ENCODE measurements at regions not wholly inside any gene's neighbourhood (a gene's known extent, or its start where the extent isn't known, plus 50 kb on each side); places are given as distances from the start of the nearest gene placed in this dataset.

- no peak for TF ChIP-seq TAF1 (IDR thresholded peaks at IDR 0.05; ENCODE audit: low read depth, low read length)
- TF ChIP-seq PAX5 (IDR thresholded peaks at IDR 0.05; ENCODE audit: insufficient read depth, low read length, severe bottlenecking) = no peak
- no peak for TF ChIP-seq SPI1 (IDR thresholded peaks at IDR 0.05; ENCODE audit: low read depth, low read length)
- TF ChIP-seq POLR2A (IDR thresholded peaks at IDR 0.05; ENCODE audit: low read depth, low read length) = no peak
- TF ChIP-seq POLR2AphosphoS5 (IDR thresholded peaks at IDR 0.05; ENCODE audit: low read depth, low read length) = no peak
- no peak for TF ChIP-seq POU2F2 (IDR thresholded peaks at IDR 0.05; ENCODE audit: low read depth, low read length)
- DNase-seq (ENCODE audit: insufficient read length, low spot score) (no peak), FAIRE-seq (no peak)
Observed at GRCh38 chr1:182264185-182264584, 127.4 kb downstream of the GLUL start.

DNA sequence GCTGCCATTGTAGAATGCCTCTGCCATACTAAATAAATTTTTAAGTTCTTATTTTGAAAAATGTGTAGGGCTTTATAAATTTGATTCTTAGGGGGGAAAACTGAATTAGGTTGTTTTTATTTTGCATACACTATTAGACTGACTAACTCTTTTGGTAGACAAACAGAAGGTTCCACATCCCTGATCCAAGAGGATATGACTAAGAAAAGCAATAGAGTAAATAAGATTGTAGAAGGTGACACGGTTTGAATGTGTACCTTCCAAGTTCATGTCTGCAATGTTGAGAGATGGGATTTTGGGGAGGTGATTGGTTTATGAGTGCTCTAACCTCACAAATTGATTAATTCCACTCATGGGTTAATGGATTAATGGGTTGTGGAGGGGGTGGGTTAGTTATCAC lies 127.9 kb downstream of the GLUL start:
- DNase-seq (ENCODE audit: insufficient read length, low spot score) (no peak), FAIRE-seq (no peak)
- TF ChIP-seq POLR2A (IDR thresholded peaks at IDR 0.05; ENCODE audit: low read depth, low read length) = no peak
- TF ChIP-seq TAF1 (IDR thresholded peaks at IDR 0.05; ENCODE audit: low read depth, low read length) = no peak
- no peak for TF ChIP-seq POU2F2 (IDR thresholded peaks at IDR 0.05; ENCODE audit: low read depth, low read length)
- no peak for TF ChIP-seq POLR2AphosphoS5 (IDR thresholded peaks at IDR 0.05; ENCODE audit: low read depth, low read length)
- TF ChIP-seq SPI1 (IDR thresholded peaks at IDR 0.05; ENCODE audit: low read depth, low read length) = no peak
- TF ChIP-seq PAX5 (IDR thresholded peaks at IDR 0.05; ENCODE audit: insufficient read depth, low read length, severe bottlenecking) = no peak

- TF ChIP-seq SPI1 (IDR thresholded peaks at IDR 0.05; ENCODE audit: low read depth, low read length) = no peak
- no peak for TF ChIP-seq TAF1 (IDR thresholded peaks at IDR 0.05; ENCODE audit: low read depth, low read length)
- TF ChIP-seq POU2F2 (IDR thresholded peaks at IDR 0.05; ENCODE audit: low read depth, low read length) = no peak
- no peak for TF ChIP-seq POLR2AphosphoS5 (IDR thresholded peaks at IDR 0.05; ENCODE audit: low read depth, low read length)
- no peak for TF ChIP-seq PAX5 (IDR thresholded peaks at IDR 0.05; ENCODE audit: insufficient read depth, low read length, severe bottlenecking)
- TF ChIP-seq POLR2A (IDR thresholded peaks at IDR 0.05; ENCODE audit: low read depth, low read length) = no peak
- FAIRE-seq = no peak
- no peak for DNase-seq (ENCODE audit: insufficient read length, low spot score)
Observed at GRCh38 chr1:182262425-182262824, 129.2 kb downstream of the GLUL start.

GRCh38 chr1:182261655-182262054 lies 129.9 kb downstream of the GLUL start:
- DNase-seq (ENCODE audit: insufficient read length, low spot score) (no peak), FAIRE-seq (no peak)
- no peak for TF ChIP-seq POU2F2 (IDR thresholded peaks at IDR 0.05; ENCODE audit: low read depth, low read length)

DNA sequence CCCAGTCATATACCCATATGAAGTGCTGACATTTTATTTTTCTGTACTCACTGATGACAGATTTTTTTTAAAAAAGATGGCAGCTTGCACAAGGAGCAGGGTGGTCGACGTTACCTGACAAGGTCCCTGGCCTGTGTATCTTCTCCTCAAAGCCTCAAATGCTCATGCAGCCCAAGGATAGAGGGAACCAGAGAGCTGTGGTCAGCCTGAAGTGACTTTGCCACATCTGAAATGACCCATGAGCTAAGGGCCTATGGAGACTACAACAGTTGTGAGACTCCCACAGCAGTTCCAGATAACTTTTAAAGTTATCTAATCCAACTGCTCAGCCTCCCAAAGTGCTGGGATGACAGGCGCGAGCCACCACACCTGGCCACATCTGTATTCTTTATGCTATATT lies 131.1 kb downstream of the GLUL start:
- TF ChIP-seq POLR2AphosphoS5 (IDR thresholded peaks at IDR 0.05; ENCODE audit: low read depth, low read length) = no peak
- TF ChIP-seq POLR2A (IDR thresholded peaks at IDR 0.05; ENCODE audit: low read depth, low read length) = no peak
- no peak for TF ChIP-seq POU2F2 (IDR thresholded peaks at IDR 0.05; ENCODE audit: low read depth, low read length)
- no peak for TF ChIP-seq PAX5 (IDR thresholded peaks at IDR 0.05; ENCODE audit: insufficient read depth, low read length, severe bottlenecking)
- no peak for TF ChIP-seq TAF1 (IDR thresholded peaks at IDR 0.05; ENCODE audit: low read depth, low read length)
- TF ChIP-seq SPI1 (IDR thresholded peaks at IDR 0.05; ENCODE audit: low read depth, low read length) = no peak
- FAIRE-seq (no peak), DNase-seq (ENCODE audit: insufficient read length, low spot score) (no peak)

- TF ChIP-seq POLR2AphosphoS5 (IDR thresholded peaks at IDR 0.05; ENCODE audit: low read depth, low read length) = no peak
- TF ChIP-seq POLR2A (IDR thresholded peaks at IDR 0.05; ENCODE audit: low read depth, low read length) = no peak
- TF ChIP-seq PAX5 (IDR thresholded peaks at IDR 0.05; ENCODE audit: insufficient read depth, low read length, severe bottlenecking) = no peak
- no peak for TF ChIP-seq TAF1 (IDR thresholded peaks at IDR 0.05; ENCODE audit: low read depth, low read length)
- TF ChIP-seq POU2F2 (IDR thresholded peaks at IDR 0.05; ENCODE audit: low read depth, low read length) = no peak
- no peak for TF ChIP-seq SPI1 (IDR thresholded peaks at IDR 0.05; ENCODE audit: low read depth, low read length)
- DNase-seq (ENCODE audit: insufficient read length, low spot score) = no peak
- no peak for FAIRE-seq
Observed at GRCh38 chr1:182259968-182260367, 131.6 kb downstream of the GLUL start.

GRCh38 chr1:182259229-182259872 lies 132.2 kb downstream of the GLUL start:
- no peak for DNase-seq (ENCODE audit: insufficient read length, low spot score)
- TF ChIP-seq TAF1 (IDR thresholded peaks at IDR 0.05; ENCODE audit: low read depth, low read length) (no peak), SPI1 (IDR thresholded peaks at IDR 0.05; ENCODE audit: low read depth, low read length) (no peak), PAX5 (IDR thresholded peaks at IDR 0.05; ENCODE audit: insufficient read depth, low read length, severe bottlenecking) (no peak)
- FAIRE-seq = peak; percentile 16

- DNase-seq (ENCODE audit: insufficient read length, low spot score) (no peak), FAIRE-seq (no peak)
- TF ChIP-seq POU2F2 (IDR thresholded peaks at IDR 0.05; ENCODE audit: low read depth, low read length) = no peak
- no peak for TF ChIP-seq PAX5 (IDR thresholded peaks at IDR 0.05; ENCODE audit: insufficient read depth, low read length, severe bottlenecking)
- TF ChIP-seq POLR2AphosphoS5 (IDR thresholded peaks at IDR 0.05; ENCODE audit: low read depth, low read length) = no peak
- TF ChIP-seq TAF1 (IDR thresholded peaks at IDR 0.05; ENCODE audit: low read depth, low read length) = no peak
- TF ChIP-seq POLR2A (IDR thresholded peaks at IDR 0.05; ENCODE audit: low read depth, low read length) = no peak
- no peak for TF ChIP-seq SPI1 (IDR thresholded peaks at IDR 0.05; ENCODE audit: low read depth, low read length)
Observed at GRCh38 chr1:182257369-182258063, 134.1 kb downstream of the GLUL start.

- no peak for DNase-seq (ENCODE audit: insufficient read length, low spot score)
- TF ChIP-seq PAX5 (IDR thresholded peaks at IDR 0.05; ENCODE audit: insufficient read depth, low read length, severe bottlenecking) = no peak
- no peak for TF ChIP-seq SPI1 (IDR thresholded peaks at IDR 0.05; ENCODE audit: low read depth, low read length)
- TF ChIP-seq POLR2A (IDR thresholded peaks at IDR 0.05; ENCODE audit: low read depth, low read length) = no peak
- TF ChIP-seq POLR2AphosphoS5 (IDR thresholded peaks at IDR 0.05; ENCODE audit: low read depth, low read length) = no peak
- TF ChIP-seq POU2F2 (IDR thresholded peaks at IDR 0.05; ENCODE audit: low read depth, low read length) = no peak
- no peak for TF ChIP-seq TAF1 (IDR thresholded peaks at IDR 0.05; ENCODE audit: low read depth, low read length)
- FAIRE-seq = no peak
Observed at GRCh38 chr1:182256931-182257330, 134.7 kb downstream of the GLUL start.

DNA sequence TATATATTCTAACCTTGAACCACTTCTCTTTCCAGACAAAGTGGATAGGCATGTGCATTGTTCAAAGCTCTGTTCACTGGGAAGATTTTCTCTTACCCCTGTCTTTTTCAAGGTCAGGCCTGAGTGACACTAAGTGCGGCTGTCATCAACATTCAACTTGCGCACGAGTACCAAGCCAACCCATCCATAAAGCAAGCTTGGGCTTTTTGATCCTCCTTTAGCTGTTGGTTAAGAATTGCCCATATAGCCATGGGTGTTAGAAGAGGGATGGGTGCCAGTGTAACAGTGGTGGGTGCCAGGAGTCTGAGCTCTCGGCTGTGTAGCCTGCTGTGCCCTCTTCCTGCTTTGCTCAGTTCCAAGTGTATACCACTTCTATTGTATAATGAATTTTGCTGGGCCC lies 136.1 kb downstream of the GLUL start:
- DNase-seq (ENCODE audit: insufficient read length, low spot score) (no peak), FAIRE-seq (no peak)
- TF ChIP-seq POLR2AphosphoS5 (IDR thresholded peaks at IDR 0.05; ENCODE audit: low read depth, low read length) = no peak
- TF ChIP-seq TAF1 (IDR thresholded peaks at IDR 0.05; ENCODE audit: low read depth, low read length) = no peak
- no peak for TF ChIP-seq PAX5 (IDR thresholded peaks at IDR 0.05; ENCODE audit: insufficient read depth, low read length, severe bottlenecking)
- TF ChIP-seq POLR2A (IDR thresholded peaks at IDR 0.05; ENCODE audit: low read depth, low read length) = no peak
- TF ChIP-seq SPI1 (IDR thresholded peaks at IDR 0.05; ENCODE audit: low read depth, low read length) = no peak
- no peak for TF ChIP-seq POU2F2 (IDR thresholded peaks at IDR 0.05; ENCODE audit: low read depth, low read length)
